GM21786 (cell line): ENCODE measurements at regions not wholly inside any gene's neighbourhood (a gene's known extent, or its start where the extent isn't known, plus 50 kb on each side); places are given as distances from the start of the nearest gene placed in this dataset.
"Not testable (repeated sequence)": the region's sequence is repeated elsewhere in the genome, so short reads cannot be mapped to it uniquely, and the experiment has no call there.

ENCODE experiments used
- ATAC-seq: cut with Tn5 transposase; IDR thresholded peaks from one replicate; pipeline ENCODE4 v1.9.1; 2021; ENCODE audit not compliant: unreplicated experiment

DNA sequence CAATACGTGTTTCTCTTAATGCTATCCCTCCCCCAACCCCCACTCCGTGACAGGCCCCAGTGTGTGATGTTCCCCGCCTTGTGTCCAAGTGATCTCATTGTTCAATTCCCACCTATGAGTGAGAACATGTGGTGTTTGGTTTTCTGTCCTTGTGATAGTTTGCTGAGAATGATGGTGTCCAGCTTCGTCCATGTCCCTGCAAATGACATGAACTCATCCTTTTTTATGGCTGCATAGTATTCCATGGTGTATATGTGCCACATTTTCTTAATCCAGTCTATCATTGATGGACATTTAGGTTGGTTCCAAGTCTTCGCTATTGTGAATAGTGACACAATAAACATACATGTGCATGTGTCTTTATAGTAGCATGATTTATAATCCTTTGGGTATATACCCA, 52.5 kb downstream of the KIAA0408 start:
- not testable (repeated sequence) for ATAC-seq

DNA sequence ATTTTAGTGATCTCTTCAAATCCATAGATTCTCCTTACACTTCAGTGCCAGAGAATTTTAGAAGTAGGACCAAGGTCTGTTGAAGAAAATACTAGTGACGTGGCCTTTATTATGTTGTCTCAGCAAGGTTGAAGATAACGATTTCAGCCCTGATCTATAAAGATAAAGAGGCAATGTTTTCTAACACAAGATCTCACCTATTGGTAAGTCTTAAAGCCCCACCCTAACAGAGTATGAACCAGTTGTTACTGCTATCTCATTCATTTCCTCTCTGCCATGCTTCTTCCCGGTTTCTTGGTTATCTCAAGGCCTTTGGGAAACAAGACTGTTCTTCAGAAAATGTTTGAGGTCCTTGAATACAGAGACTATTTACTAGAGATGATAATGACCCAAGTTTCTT, 53.1 kb downstream of the KIAA0408 start:
- ATAC-seq: no peak

DNA sequence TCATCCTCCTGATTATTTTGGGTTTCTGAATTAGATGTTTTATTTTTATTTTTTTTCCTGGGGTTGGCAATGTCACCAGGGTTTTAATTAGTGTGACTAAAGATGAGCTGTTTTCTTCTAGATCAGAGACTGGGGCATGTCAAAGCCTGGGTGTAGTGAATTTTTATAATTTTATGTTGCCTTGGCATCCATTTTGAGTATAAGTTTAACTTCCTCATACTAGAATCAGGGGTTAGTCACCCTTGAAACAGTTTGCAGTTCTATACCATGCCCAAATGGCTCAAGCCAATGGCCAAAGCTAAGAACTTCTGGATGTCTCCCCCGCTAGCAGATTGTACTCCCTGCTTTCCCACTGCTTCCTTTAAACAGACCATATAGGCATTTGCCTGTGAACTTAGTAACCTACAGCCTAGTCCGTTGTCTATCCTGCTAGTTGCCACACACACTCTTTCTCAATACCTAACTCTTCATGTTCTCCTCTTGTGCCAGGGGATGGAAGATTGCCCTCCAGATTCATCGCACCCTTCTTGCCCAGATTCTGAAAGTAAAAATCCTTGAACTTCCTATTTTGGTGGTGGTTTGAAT, 54.5 kb downstream of the KIAA0408 start:
- no peak for ATAC-seq

DNA sequence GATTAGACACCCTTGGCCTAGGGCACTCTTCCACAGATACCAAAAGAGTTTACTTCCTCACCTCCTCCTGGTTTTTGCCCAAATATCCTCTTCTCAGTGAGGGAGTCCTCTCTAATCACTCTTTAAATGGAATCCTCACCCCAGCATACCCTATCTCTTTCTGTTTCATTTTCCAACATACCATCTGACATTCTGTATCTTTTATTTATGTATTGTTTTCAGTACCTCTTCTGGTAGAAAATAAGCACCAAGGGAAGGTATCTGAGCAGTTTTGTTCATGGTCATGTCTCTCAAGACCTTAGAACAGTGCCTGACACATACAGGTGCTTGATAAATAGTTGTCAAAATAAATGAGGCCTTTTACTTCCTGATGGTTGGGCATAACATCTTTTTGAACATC, 55.1 kb downstream of the KIAA0408 start:
- peak; percentile 75 for ATAC-seq

DNA sequence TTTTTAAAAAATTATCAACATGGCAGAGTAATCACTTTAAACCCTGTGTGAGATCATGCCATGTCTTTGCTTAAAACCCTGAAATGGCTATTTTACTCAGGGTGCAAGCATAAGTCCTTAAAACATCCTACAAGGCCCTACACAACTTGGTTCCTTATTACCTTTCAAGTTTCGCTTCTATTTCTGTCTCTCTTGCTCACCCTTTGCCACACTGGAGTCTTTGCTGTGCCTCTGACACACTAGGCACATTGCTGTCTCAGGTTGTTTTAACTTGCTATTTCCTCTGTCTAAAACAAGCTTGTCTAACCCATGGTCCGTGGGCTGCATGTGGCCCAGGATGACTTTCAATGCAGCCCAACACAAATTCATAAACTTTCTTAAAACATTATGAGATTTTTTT, 55.6 kb downstream of the KIAA0408 start:
- peak; percentile 93 for ATAC-seq

DNA sequence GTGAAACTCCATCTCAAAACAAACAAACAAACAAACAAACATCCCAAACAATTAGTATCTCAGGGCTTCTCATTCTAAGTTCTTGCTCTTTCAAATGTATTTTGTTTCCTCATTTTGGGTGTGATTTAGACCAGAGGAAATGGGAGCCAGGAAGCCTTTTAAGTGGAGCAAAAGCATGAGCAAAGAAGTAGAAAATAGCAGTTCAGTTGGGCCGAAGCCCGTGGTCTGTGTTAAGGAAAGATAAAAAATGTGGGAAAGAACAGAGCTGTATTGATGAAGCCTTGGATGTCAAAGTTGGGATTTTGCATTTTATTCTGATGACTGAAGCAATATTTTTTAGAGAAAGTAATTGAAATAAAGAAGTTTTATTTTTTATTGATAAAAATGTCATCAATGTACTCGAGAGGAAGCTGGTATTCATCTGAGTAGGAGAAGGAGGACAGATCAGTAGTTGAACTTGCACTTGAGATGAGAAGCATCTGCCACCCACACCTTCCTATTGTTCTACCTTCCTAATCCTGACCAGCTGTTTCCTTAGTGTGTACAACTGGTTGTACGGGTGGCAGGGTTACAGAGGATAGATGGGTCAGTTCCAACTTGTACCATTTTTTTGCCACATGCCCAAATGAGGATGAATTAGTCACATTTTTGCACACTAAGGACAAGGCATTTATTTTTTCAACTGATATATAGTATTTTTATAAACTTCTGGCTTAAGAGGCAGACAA, 56.1 kb downstream of the KIAA0408 start:
- ATAC-seq: no peak

DNA sequence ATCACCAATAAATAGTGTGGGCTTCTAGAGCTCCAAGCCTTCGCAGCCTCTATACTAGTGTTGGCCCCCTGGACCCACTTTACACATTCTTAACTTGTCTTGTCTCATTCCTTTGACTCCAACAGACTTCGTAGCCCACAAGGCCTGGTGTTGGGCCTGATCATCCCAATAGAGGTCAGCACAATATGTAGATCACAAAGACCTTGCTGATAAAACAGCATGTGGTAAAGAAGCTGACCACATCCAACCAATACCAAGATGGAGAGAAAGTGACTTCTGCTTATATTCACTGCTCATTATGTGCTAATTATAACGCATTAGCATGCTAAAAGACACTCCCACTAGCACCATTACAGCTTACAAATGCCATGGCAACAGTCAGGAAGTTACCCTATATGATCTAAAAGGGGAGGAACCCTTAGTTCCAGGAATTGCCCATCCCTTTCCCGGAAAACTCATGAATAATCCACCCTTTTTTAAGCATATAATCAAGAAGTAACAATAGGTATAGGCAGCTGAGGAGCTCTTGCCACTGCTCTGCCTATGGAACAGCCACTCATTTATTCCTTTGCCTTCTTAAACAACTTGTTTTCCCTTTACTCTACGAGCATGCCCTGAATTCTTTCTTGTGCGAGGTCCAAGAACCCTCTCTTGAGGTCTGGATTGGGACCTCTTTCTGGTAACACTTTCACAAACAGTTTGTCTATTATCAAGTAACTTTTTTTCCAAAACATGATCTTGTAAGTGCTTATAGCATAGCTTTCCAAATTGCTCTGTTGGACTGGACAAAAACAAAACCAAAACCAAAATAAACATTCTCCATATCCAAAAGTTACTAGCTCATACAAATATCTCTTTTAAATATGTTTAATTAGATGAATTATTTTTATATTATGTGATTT, 54.6 kb upstream of the ECHDC1 start:
- ATAC-seq: no peak

DNA sequence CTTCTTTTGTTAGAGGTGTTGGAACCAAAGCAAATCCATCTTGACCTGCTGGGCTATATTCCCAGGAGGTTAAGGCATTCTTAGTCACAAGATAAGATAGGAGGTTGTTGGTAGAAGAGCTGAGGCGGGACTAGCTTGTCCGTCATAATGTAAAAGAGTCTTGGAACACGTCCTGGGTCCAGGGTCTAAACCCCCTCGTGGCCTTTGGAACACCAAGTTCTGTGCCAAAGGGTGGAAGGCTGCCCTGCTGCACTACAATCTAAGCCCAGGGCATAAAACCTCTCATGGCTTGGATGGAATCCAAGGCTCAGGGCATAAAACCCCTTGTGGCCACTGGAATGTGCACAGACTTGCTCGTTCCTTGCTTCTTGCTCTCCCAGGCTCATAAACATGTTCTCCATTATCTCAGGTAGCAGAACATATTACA, 53.8 kb upstream of the ECHDC1 start:
- ATAC-seq: not testable (repeated sequence)
